ENCODE measurements at regions not wholly inside any gene's neighbourhood (a gene's known extent, or its start where the extent isn't known, plus 50 kb on each side); places are given as distances from the start of the nearest gene placed in this dataset.

DNA sequence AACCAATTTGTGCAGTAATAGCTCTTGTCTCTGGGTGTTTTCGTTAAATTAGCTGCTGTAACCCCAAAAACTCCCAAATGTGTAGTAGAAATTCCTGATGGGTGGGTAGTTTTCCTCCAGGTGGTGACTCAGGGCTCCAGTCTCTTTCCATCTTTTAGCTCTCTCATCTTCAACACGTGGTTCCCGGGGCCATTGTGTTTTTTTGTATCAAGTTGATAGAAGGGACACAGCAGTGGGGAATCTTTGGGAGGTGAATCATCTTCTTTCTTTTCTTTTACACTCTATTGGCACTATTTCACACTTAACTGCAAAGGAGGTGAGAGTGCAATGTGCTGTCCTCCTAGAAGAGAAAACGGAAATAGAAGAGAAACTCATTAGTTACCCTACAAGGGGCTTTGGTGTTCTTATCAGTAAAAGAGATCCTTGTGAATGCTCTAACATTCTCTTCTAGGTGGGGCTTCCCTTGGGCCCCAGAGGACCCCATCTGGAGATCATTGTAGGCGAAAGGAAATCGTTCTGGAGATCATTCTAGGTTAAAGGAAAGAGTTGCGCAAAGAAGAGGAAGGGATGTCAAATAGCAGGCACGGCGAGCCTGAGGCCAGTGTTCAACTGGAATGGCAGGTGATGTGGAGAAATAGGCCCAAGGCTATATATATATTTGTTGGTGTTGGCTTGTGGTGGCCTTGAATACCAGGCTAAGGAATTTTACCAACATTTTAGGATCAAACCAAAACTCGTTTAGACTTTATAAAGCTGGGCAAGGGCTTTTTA is 68.2 kb upstream of the ACSL1 start:
- WGBS: 79% methylated on average over 10 of the region's 10 CpGs
- Histone ChIP-seq H3K9me3 (ENCODE audit: control insufficient read depth, low read length) (no peaks in the 10 kb centered on the region), H3K27me3 (ENCODE audit: control insufficient read depth, insufficient read depth) (no peaks in the 10 kb centered on the region), H3K4me3 (ENCODE audit: low read length) (no peak overlapping the region), H3K27ac (ENCODE audit: low read length) (no peak overlapping the region), H3K4me1 (ENCODE audit: control insufficient read depth, insufficient read depth, low read length) (no peaks in the 10 kb centered on the region)
- ATAC-seq (no peak), DNase-seq (peak in 1 of 3 donors; percentile 43)
- intact Hi-C loops (cut with DNase I): no loop called here

DNA sequence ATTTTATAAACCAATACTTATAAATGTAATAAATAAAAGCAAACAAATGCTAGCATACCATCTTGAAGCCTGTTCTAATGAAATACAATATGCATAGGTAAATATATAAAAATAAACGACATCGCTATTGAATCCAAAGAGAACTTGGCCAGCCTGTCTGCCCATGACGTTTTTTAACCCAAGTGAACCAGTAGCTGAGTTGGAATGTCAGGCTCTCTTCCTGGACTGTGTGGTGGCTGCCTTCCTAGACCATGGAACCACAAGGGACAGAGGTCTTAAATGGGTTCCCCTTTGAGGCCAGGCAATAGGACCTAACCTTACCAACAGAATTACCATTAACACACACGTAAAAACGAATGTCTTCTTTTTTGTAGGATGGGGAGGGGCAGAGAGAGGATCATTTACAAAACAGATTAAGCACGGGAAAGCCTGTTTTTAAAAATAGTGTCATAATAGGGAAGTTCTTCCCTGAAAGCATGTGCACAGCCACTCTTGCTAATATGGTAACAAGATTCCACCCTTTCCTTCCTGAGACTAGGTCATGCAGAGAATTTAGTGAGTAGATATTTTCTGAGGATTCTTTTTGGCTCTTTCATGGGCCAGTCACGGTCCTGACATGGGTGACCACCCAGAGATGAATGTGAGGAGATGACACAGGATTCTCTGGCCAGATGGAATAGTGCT is 69.4 kb upstream of the ACSL1 start:
- intact Hi-C loops (cut with DNase I): no loop called here
- Histone ChIP-seq H3K27ac (ENCODE audit: low read length) (no peak overlapping the region), H3K9me3 (ENCODE audit: control insufficient read depth, low read length) (no peaks in the 10 kb centered on the region), H3K4me1 (ENCODE audit: control insufficient read depth, insufficient read depth, low read length) (no peaks in the 10 kb centered on the region), H3K27me3 (ENCODE audit: control insufficient read depth, insufficient read depth) (no peaks in the 10 kb centered on the region), H3K4me3 (ENCODE audit: low read length) (no peak overlapping the region)
- 55% methylated on average over 7 of the region's 7 CpGs for WGBS
- peak; percentile 34 to 37 for ATAC-seq
- no peak for DNase-seq

- DNase-seq (no peak), ATAC-seq (peak; percentile 25 to 51)
- Histone ChIP-seq H3K27ac (ENCODE audit: low read length) (no peak overlapping the region), H3K4me3 (ENCODE audit: low read length) (no peak overlapping the region), H3K27me3 (ENCODE audit: control insufficient read depth, insufficient read depth) (no peaks in the 10 kb centered on the region), H3K4me1 (ENCODE audit: control insufficient read depth, insufficient read depth, low read length) (no peaks in the 10 kb centered on the region), H3K9me3 (ENCODE audit: control insufficient read depth, low read length) (no peaks in the 10 kb centered on the region)
- WGBS: 64% methylated on average over 19 of the region's 19 CpGs
- intact Hi-C loops (cut with DNase I): no loop called here
Measured at GRCh38 chr4:184896868-184897715, 71.3 kb upstream of the ACSL1 start.

DNA sequence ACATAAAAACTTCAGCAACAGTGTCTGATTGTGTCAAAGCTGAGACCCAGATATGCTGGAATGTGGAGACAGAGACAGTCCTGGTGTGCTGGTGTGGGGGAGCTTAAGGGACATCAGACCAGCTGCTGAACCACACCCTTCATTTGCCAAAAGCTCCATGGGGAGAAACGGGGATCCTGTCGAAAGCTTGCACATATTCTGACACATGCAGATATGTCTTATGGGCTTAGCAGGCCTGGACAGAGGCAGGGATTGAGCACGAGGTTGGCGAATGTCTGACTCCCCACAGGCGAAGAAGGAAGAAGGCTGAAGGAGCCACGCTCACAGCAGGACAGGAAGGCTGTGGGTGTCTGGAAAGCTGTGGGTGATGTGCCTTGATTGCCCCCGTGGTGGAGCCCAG is 72.1 kb upstream of the ACSL1 start:
- WGBS: 47% methylated on average over 7 of the region's 7 CpGs
- Histone ChIP-seq H3K27ac (ENCODE audit: low read length) (no peak overlapping the region), H3K4me3 (ENCODE audit: low read length) (no peak overlapping the region), H3K4me1 (ENCODE audit: control insufficient read depth, insufficient read depth, low read length) (no peaks in the 10 kb centered on the region), H3K9me3 (ENCODE audit: control insufficient read depth, low read length) (no peaks in the 10 kb centered on the region), H3K27me3 (ENCODE audit: control insufficient read depth, insufficient read depth) (no peaks in the 10 kb centered on the region)
- peak in 1 of 2 donors; percentile 10 for ATAC-seq
- intact Hi-C loops (cut with DNase I): no loop called here
- DNase-seq: no peak

DNA sequence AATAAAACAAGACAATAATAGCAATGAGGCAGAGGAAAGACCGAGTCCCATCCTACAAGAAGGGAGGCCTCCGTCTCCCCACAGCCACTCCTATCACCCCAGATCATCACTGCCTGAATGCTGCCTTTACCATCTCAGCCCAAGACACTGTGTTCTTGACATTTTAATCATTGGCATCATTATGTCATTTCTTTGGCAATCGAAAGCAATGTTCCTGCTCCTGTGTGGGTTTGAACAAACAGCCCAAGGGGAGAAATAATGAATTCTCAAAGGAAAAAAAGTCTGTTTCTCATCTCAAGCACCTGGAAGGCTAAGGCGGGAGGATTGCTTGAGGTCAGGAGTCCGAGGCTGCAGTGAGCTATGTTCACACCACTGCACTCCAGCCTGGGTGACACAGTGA is 73.0 kb upstream of the ACSL1 start:
- no peaks in the 10 kb centered on the region for H3K9me3 ChIP-seq (ENCODE audit: control insufficient read depth, low read length)
- intact Hi-C loops (cut with DNase I): no loop called here

DNA sequence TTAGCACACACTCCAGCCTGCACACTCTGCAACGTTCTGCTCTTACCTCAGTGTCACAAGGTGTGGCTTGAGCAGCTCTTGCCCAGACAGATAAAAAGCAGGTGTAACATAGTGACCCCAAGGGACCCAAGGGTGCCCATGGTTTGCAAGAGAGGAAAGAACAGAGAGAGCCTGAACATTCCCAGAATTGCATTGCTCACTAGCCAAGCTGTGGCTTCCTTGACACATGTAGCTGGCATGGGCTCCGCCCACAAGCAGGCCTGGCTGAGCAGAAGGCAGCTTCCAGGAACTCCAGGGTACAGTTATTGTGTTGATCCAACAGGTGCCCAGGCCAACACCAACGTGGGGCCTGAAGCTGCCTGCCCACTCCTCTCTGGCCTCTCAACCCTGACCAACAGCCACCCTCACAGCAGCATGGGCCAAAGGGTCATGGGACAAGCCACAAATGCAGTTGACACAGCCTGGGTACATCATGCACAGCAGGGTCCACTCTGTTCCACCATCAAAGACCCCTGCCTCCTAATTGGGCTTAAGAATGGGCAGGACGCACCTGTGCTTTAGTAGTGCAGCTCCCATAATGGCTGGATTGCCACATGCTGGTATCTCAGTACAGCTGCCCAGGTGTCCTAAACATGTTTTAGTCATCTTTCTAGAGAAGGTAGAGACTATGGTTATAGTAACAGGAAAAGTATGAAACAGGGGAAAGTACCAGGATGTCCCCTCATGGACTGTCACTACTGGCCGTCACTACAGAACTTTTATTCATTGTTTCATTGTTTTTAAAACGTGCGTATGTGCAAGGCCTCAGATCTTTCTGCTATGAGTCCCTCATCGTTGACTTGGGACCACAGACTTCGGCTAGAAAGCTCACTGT is 73.7 kb upstream of the ACSL1 start:
- H3K9me3 ChIP-seq (ENCODE audit: control insufficient read depth, low read length): no peaks in the 10 kb centered on the region
- 80% methylated on average over 9 of the region's 9 CpGs for WGBS
- H3K4me3 ChIP-seq (ENCODE audit: low read length): no peak overlapping the region
- intact Hi-C loops (cut with DNase I): no loop called here
- H3K4me1 ChIP-seq (ENCODE audit: control insufficient read depth, insufficient read depth, low read length): no peaks in the 10 kb centered on the region
- DNase-seq (peak in 1 of 3 donors; percentile 54), ATAC-seq (peak in 1 of 2 donors; percentile 36)
- no peak overlapping the region for H3K27ac ChIP-seq (ENCODE audit: low read length)
- H3K27me3 ChIP-seq (ENCODE audit: control insufficient read depth, insufficient read depth): no peaks in the 10 kb centered on the region

More for the DNA sequence above, 73.0 kb upstream of the ACSL1 start:
- WGBS: 78% methylated on average over 5 of the region's 5 CpGs
- DNase-seq: no peak
- ATAC-seq: no peak
- H3K27me3 ChIP-seq (ENCODE audit: control insufficient read depth, insufficient read depth): no peaks in the 10 kb centered on the region
- no peak overlapping the region for H3K27ac ChIP-seq (ENCODE audit: low read length)
- H3K4me1 ChIP-seq (ENCODE audit: control insufficient read depth, insufficient read depth, low read length): no peaks in the 10 kb centered on the region
- H3K4me3 ChIP-seq (ENCODE audit: low read length): no peak overlapping the region

DNA sequence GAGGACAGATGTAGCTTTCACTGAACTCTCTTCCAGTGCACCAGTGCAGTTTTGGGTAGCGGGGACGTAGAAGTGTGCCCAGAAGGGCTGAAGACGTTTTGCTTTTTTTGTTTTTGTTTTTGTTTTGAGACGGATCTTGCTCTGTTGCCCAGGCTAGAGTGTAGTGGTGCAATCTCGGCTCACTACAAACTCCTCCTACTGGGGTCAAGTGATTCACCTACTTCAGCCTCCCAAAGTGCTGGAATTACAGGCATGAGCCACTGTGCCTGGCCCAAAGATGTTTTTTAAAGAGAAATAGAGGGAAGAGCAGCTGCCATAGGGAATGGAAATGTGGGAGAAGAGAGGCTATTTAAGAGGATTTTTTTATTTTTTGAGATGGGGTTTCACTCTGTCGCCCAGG is 74.4 kb upstream of the ACSL1 start:
- H3K27me3 ChIP-seq (ENCODE audit: control insufficient read depth, insufficient read depth): no peaks in the 10 kb centered on the region
- intact Hi-C loops (cut with DNase I): no loop called here
- H3K27ac ChIP-seq (ENCODE audit: low read length): no peak overlapping the region
- H3K4me3 ChIP-seq (ENCODE audit: low read length): no peak overlapping the region
- DNase-seq (no peak), ATAC-seq (no peak)
- no peaks in the 10 kb centered on the region for H3K4me1 ChIP-seq (ENCODE audit: control insufficient read depth, insufficient read depth, low read length)
- WGBS: 85% methylated on average over 6 of the region's 6 CpGs
- H3K9me3 ChIP-seq (ENCODE audit: control insufficient read depth, low read length): no peaks in the 10 kb centered on the region

DNA sequence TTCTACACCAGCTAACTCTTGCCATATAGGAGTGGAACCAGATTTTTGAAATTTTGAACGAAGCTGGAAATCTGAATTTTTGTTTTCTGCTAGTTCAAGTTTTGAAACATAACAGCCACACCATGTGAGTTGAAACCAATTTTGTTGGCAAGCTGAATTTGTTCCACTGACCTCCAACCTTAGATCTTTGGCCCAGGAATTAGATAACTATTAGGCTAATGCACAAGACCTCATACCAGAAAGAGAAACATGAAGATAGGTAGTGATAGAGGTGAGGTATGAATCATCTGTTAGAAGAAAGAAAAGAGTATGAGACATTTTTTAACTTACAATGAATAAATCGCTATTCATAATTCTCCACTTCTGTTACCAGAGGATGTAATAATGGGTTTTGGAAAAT is 76.8 kb upstream of the ACSL1 start:
- DNase-seq (no peak), ATAC-seq (no peak)
- intact Hi-C loops (cut with DNase I): no loop called here
- Histone ChIP-seq H3K27me3 (ENCODE audit: control insufficient read depth, insufficient read depth) (no peaks in the 10 kb centered on the region), H3K4me1 (ENCODE audit: control insufficient read depth, insufficient read depth, low read length) (no peaks in the 10 kb centered on the region), H3K27ac (ENCODE audit: low read length) (no peak overlapping the region), H3K4me3 (ENCODE audit: low read length) (no peak overlapping the region), H3K9me3 (ENCODE audit: control insufficient read depth, low read length) (no peaks in the 10 kb centered on the region)
- WGBS: 88% methylated on average over 2 of the region's 2 CpGs

- DNase-seq (no peak), ATAC-seq (no peak)
- H3K4me1 ChIP-seq (ENCODE audit: control insufficient read depth, insufficient read depth, low read length): no peaks in the 10 kb centered on the region
- WGBS: 82% methylated on average over 4 of the region's 4 CpGs
- intact Hi-C loops (cut with DNase I): no loop called here
- no peaks in the 10 kb centered on the region for H3K27me3 ChIP-seq (ENCODE audit: control insufficient read depth, insufficient read depth)
- no peak overlapping the region for H3K4me3 ChIP-seq (ENCODE audit: low read length)
- no peak overlapping the region for H3K27ac ChIP-seq (ENCODE audit: low read length)
- H3K9me3 ChIP-seq (ENCODE audit: control insufficient read depth, low read length): no peaks in the 10 kb centered on the region
Measured at GRCh38 chr4:184906480-184907097, 80.8 kb upstream of the ACSL1 start.

DNA sequence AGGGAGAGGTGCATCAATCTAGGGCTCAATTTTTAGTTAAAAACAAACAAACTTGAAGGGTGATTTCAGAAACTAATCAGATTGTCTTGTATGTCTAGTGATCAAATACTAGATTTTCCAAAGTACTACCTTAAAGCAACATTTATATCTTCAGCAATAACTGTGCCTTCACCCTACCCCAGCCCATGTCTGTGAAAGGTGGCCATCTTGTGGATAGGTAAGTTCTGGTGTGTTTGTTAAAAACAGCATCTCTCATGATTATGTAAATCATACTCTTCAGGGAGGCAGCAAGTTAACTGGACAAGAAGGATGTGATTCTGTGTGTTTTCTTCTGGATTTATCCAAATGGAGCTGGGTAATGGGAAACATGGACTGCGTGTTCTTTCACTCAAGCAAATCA is 81.4 kb upstream of the ACSL1 start:
- no peak for ATAC-seq
- no peaks in the 10 kb centered on the region for H3K27me3 ChIP-seq (ENCODE audit: control insufficient read depth, insufficient read depth)
- WGBS: 86% methylated on average over 1 of the region's 1 CpG
- H3K4me1 ChIP-seq (ENCODE audit: control insufficient read depth, insufficient read depth, low read length): no peaks in the 10 kb centered on the region
- H3K4me3 ChIP-seq (ENCODE audit: low read length): no peak overlapping the region
- DNase-seq: no peak
- no peak overlapping the region for H3K27ac ChIP-seq (ENCODE audit: low read length)
- H3K9me3 ChIP-seq (ENCODE audit: control insufficient read depth, low read length): no peaks in the 10 kb centered on the region
- intact Hi-C loops (cut with DNase I): no loop called here
